Activated CD4-positive, alpha-beta memory T cell treated with anti-CD3 and anti-CD28 coated beads for 36 hours (primary cell): ENCODE measurements at regions not wholly inside any gene's neighbourhood (a gene's known extent, or its start where the extent isn't known, plus 50 kb on each side); places are given as distances from the start of the nearest gene placed in this dataset.
"Not testable (repeated sequence)": the region's sequence is repeated elsewhere in the genome, so short reads cannot be mapped to it uniquely, and the experiment has no call there.

ENCODE experiments used
- CTCF ChIA-PET: fragments of 350-600 bp; sonication (Branson Sonifier 250); formaldehyde crosslinking; loops from one replicate; lab custom pipeline; 2021; ENCODE audit warnings: antibody characterized with exemption, inconsistent platforms; lab: Charles Lee
- POLR2A ChIA-PET: fragments of 350-600 bp; sonication (Branson Sonifier 250); formaldehyde crosslinking; loops from one replicate; lab custom pipeline; 2021; ENCODE audit warnings: antibody characterized with exemption; lab: Charles Lee
- DNase-seq: peaks from one replicate; pipeline ENCODE4 v3.0.0-alpha.2; 2020
- H3K27ac Mint-ChIP-seq: one replicate; pipeline ENCODE4 v1.8.0; 2021; ENCODE audit warnings: mixed read lengths
- H3K27me3 Mint-ChIP-seq: one replicate; pipeline ENCODE4 v1.8.0; 2021; ENCODE audit warnings: mixed read lengths
- H3K36me3 Mint-ChIP-seq: one replicate; pipeline ENCODE4 v1.8.0; 2021; ENCODE audit warnings: mixed read lengths
- H3K4me1 Mint-ChIP-seq: one replicate; pipeline ENCODE4 v1.8.0; 2021; ENCODE audit warnings: low read depth, mixed read lengths
- H3K4me3 Mint-ChIP-seq: one replicate; pipeline ENCODE4 v1.8.0; 2021; ENCODE audit warnings: mild to moderate bottlenecking, mixed read lengths
- H3K9me3 Mint-ChIP-seq: one replicate; pipeline ENCODE4 v1.8.0; 2021; ENCODE audit warnings: mixed read lengths
- intact Hi-C: fragments of 100-400 bp; cut with micrococcal nuclease; formaldehyde crosslinking; loops from one replicate; pipeline ENCODE4 v1.15.1; 2023

- no peaks in the 10 kb centered on the region for H3K36me3 Mint-ChIP-seq
Measured at GRCh38 chr1:239958063-239958462, 133.6 kb upstream of the FMN2 start.

GRCh38 chr1:239960366-239960765 is 131.3 kb upstream of the FMN2 start:
- Mint-ChIP-seq H3K9me3 (no peaks in the 10 kb centered on the region), H3K27me3 (no peaks in the 10 kb centered on the region), H3K4me1 (no peaks in the 10 kb centered on the region), H3K27ac (no peak overlapping the region), H3K36me3 (no peaks in the 10 kb centered on the region), H3K4me3 (no peak overlapping the region)
- POLR2A ChIA-PET, result no interaction called here
- DNase-seq, result no peak
- intact Hi-C loops, result no loop called here
- CTCF ChIA-PET, result interaction anchor here (5.3 kb wide), 1 partner anchor 8 kb away, joined by 36 read pairs; no protein-coding TSS in a partner anchor

More at GRCh38 chr1:239958063-239958462, 133.6 kb upstream of the FMN2 start:
- no peaks in the 10 kb centered on the region for H3K27me3 Mint-ChIP-seq
- intact Hi-C loops, result no loop called here
- no peaks in the 10 kb centered on the region for H3K9me3 Mint-ChIP-seq
- H3K4me3 Mint-ChIP-seq, result no peak overlapping the region
- no peak overlapping the region for H3K27ac Mint-ChIP-seq
- CTCF ChIA-PET, result interaction anchor here (1.0 to 1.3 kb wide), 2 partner anchors 10 to 18 kb away, joined by 3 read pairs; no protein-coding TSS in a partner anchor
- no peaks in the 10 kb centered on the region for H3K4me1 Mint-ChIP-seq
- DNase-seq, result no peak
- POLR2A ChIA-PET, result no interaction called here

GRCh38 chr1:239963856-239964255 is 127.8 kb upstream of the FMN2 start:
- no peaks in the 10 kb centered on the region for H3K36me3 Mint-ChIP-seq
- intact Hi-C loops, result no loop called here
- no peak overlapping the region for H3K27ac Mint-ChIP-seq
- H3K27me3 Mint-ChIP-seq, result peaks cover 7% of the 10 kb centered on the region
- no peak overlapping the region for H3K4me3 Mint-ChIP-seq
- no peaks in the 10 kb centered on the region for H3K9me3 Mint-ChIP-seq
- POLR2A ChIA-PET, result no interaction called here
- no peak for DNase-seq
- no peaks in the 10 kb centered on the region for H3K4me1 Mint-ChIP-seq
- CTCF ChIA-PET, result interaction anchor here (5.3 kb wide), 1 partner anchor 12 kb away, joined by 36 read pairs; no protein-coding TSS in a partner anchor

GRCh38 chr1:239976130-239976968 is 115.3 kb upstream of the FMN2 start:
- peaks cover 2% of the 10 kb centered on the region for H3K27me3 Mint-ChIP-seq
- CTCF ChIA-PET, result interaction anchor here (0.7 to 6.4 kb wide), 8 partner anchors 11 to 1727 kb away, joined by 3 to 59 read pairs (median 3); no protein-coding TSS in a partner anchor

GRCh38 chr1:239977416-239977815 is 114.3 kb upstream of the FMN2 start:
- Mint-ChIP-seq H3K9me3 (peaks cover 22% of the 10 kb centered on the region), H3K27ac (no peak overlapping the region), H3K4me3 (no peak overlapping the region), H3K36me3 (no peaks in the 10 kb centered on the region), H3K27me3 (peaks cover 2% of the 10 kb centered on the region), H3K4me1 (no peaks in the 10 kb centered on the region)
- ChIA-PET POLR2A (no interaction called here), CTCF (interaction anchor here (0.8 to 6.4 kb wide), 3 partner anchors 9 to 28 kb away, joined by 3 to 59 read pairs (median 3); no protein-coding TSS in a partner anchor)
- intact Hi-C loops, result loop anchor here (5.0 to 10.0 kb wide), 2 partner anchors 570 to 1723 kb away; no protein-coding TSS in a partner anchor
- DNase-seq, result no peak

More at GRCh38 chr1:239976130-239976968, 115.3 kb upstream of the FMN2 start:
- Mint-ChIP-seq H3K4me1 (no peaks in the 10 kb centered on the region), H3K9me3 (peaks cover 22% of the 10 kb centered on the region), H3K36me3 (no peaks in the 10 kb centered on the region), H3K4me3 (no peak overlapping the region), H3K27ac (no peak overlapping the region)
- intact Hi-C loops, result loop anchor here (1.0 to 10.0 kb wide), 3 partner anchors 25 to 1722 kb away; no protein-coding TSS in a partner anchor
- DNase-seq, result peak; percentile 62
- POLR2A ChIA-PET, result no interaction called here

- H3K9me3 Mint-ChIP-seq, result peaks cover 43% of the 10 kb centered on the region
- no peak overlapping the region for H3K4me3 Mint-ChIP-seq
- intact Hi-C loops, result loop anchor here (5.0 to 10.0 kb wide), 2 partner anchors 572 to 1725 kb away; no protein-coding TSS in a partner anchor
- no peaks in the 10 kb centered on the region for H3K4me1 Mint-ChIP-seq
- peaks cover 2% of the 10 kb centered on the region for H3K27me3 Mint-ChIP-seq
- no peak overlapping the region for H3K27ac Mint-ChIP-seq
- ChIA-PET POLR2A (no interaction called here), CTCF (no interaction called here)
- DNase-seq, result no peak
- H3K36me3 Mint-ChIP-seq, result no peaks in the 10 kb centered on the region
Measured at GRCh38 chr1:239979456-239979855, 112.2 kb upstream of the FMN2 start.

- Mint-ChIP-seq H3K4me3 (no peak overlapping the region), H3K27ac (no peak overlapping the region), H3K4me1 (no peaks in the 10 kb centered on the region), H3K36me3 (peaks cover 2% of the 10 kb centered on the region), H3K9me3 (peaks cover 63% of the 10 kb centered on the region), H3K27me3 (no peaks in the 10 kb centered on the region)
- CTCF ChIA-PET, result interaction anchor here (1.2 kb wide), 1 partner anchor 31 kb away, joined by 4 read pairs; no protein-coding TSS in a partner anchor
- DNase-seq, result no peak
- POLR2A ChIA-PET, result no interaction called here
- intact Hi-C loops, result no loop called here
Measured at GRCh38 chr1:239982762-239983161, 108.9 kb upstream of the FMN2 start.

- ChIA-PET CTCF (no interaction called here), POLR2A (no interaction called here)
- peaks cover 2% of the 10 kb centered on the region for H3K36me3 Mint-ChIP-seq
- no peaks in the 10 kb centered on the region for H3K4me1 Mint-ChIP-seq
- intact Hi-C loops, result no loop called here
- no peak overlapping the region for H3K4me3 Mint-ChIP-seq
- H3K27me3 Mint-ChIP-seq, result peaks cover under 1% of the 10 kb centered on the region
- no peak overlapping the region for H3K27ac Mint-ChIP-seq
- H3K9me3 Mint-ChIP-seq, result peaks cover 49% of the 10 kb centered on the region
- DNase-seq, result no peak
Measured at GRCh38 chr1:239985044-239985443, 106.6 kb upstream of the FMN2 start.

GRCh38 chr1:239987103-239987745 is 104.5 kb upstream of the FMN2 start:
- H3K9me3 Mint-ChIP-seq, result peaks cover 41% of the 10 kb centered on the region
- CTCF ChIA-PET, result interaction anchor here (0.9 kb wide), 1 partner anchor 17 kb away, joined by 3 read pairs; no protein-coding TSS in a partner anchor

GRCh38 chr1:239989990-239990389 is 101.7 kb upstream of the FMN2 start:
- peaks cover 19% of the 10 kb centered on the region for H3K27me3 Mint-ChIP-seq
- ChIA-PET CTCF (no interaction called here), POLR2A (no interaction called here)
- no peaks in the 10 kb centered on the region for H3K4me1 Mint-ChIP-seq
- peaks cover 2% of the 10 kb centered on the region for H3K36me3 Mint-ChIP-seq
- H3K9me3 Mint-ChIP-seq, result peaks cover 15% of the 10 kb centered on the region
- H3K4me3 Mint-ChIP-seq, result no peak overlapping the region
- intact Hi-C loops, result no loop called here
- H3K27ac Mint-ChIP-seq, result no peak overlapping the region
- DNase-seq, result no peak

More at GRCh38 chr1:239987103-239987745, 104.5 kb upstream of the FMN2 start:
- Mint-ChIP-seq H3K4me1 (no peaks in the 10 kb centered on the region), H3K27me3 (peaks cover 6% of the 10 kb centered on the region), H3K27ac (no peak overlapping the region), H3K4me3 (no peak overlapping the region), H3K36me3 (peaks cover 2% of the 10 kb centered on the region)
- intact Hi-C loops, result loop anchor here (2.0 kb wide), 1 partner anchor 36 kb away; no protein-coding TSS in a partner anchor
- DNase-seq, result peak; percentile 27
- POLR2A ChIA-PET, result no interaction called here

- H3K9me3 Mint-ChIP-seq, DNase-seq, H3K27ac Mint-ChIP-seq, H3K36me3 Mint-ChIP-seq, intact Hi-C loops, H3K4me1 Mint-ChIP-seq, POLR2A ChIA-PET, H3K4me3 Mint-ChIP-seq: not testable (repeated sequence)
- peaks cover 40% of the 10 kb centered on the region for H3K27me3 Mint-ChIP-seq
- CTCF ChIA-PET, result interaction anchor here (1.2 kb wide), 2 partner anchors 11 to 17 kb away, joined by 3 to 5 read pairs; no protein-coding TSS in a partner anchor
Measured at GRCh38 chr1:239992566-239992965, 99.1 kb upstream of the FMN2 start.

- no peaks in the 10 kb centered on the region for H3K36me3 Mint-ChIP-seq
- ChIA-PET POLR2A (no interaction called here), CTCF (interaction anchor here (1.2 kb wide), 2 partner anchors 11 to 18 kb away, joined by 3 to 5 read pairs; no protein-coding TSS in a partner anchor)
- no peak overlapping the region for H3K4me3 Mint-ChIP-seq
- H3K27ac Mint-ChIP-seq, result no peak overlapping the region
- DNase-seq, result no peak
- peaks cover 42% of the 10 kb centered on the region for H3K27me3 Mint-ChIP-seq
- no peaks in the 10 kb centered on the region for H3K9me3 Mint-ChIP-seq
- intact Hi-C loops, result no loop called here
- peaks cover 2% of the 10 kb centered on the region for H3K4me1 Mint-ChIP-seq
Measured at GRCh38 chr1:239993366-239993765, 98.3 kb upstream of the FMN2 start.
